ENCODE measurements at regions not wholly inside any gene's neighbourhood (a gene's known extent, or its start where the extent isn't known, plus 50 kb on each side); places are given as distances from the start of the nearest gene placed in this dataset.

DNA sequence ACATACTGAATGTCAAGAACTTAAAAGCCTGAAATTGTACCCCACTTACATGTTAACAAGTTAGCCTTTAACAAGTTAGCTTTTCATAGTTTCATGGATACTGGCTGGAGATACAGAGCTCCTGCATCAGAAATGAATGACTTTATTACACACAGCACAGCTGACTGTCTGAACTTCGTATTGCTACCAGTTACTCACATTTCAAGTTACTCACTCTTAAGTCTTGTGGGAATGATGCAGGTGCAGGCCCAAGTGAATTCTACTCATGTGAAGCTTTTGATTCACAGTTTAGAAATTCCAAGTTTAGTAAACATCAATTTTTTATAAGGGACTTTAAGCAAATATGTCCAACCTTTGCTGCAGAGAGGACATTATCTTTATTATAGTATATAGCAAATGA is 762.2 kb upstream of the PRR20A start:
- TF ChIP-seq EZH2phosphoT487 (IDR thresholded peaks at IDR 0.05; ENCODE audit: borderline replicate concordance, low read length) (no peak), CTCF (IDR thresholded peaks at IDR 0.05; ENCODE audit: low read depth, low read length, poor library complexity, severe bottlenecking) (no peak)
- Histone ChIP-seq H4K20me1 (ENCODE audit: control insufficient read depth, insufficient read depth, low read depth, low read length) (no peaks in the 10 kb centered on the region), H3K9me3 (ENCODE audit: control insufficient read depth, insufficient read depth, low read length) (peaks cover 8% of the 10 kb centered on the region), H3F3A (ENCODE audit: control insufficient read depth, insufficient read depth) (no peaks in the 10 kb centered on the region), H3K9me2 (replicated peaks; ENCODE audit: control insufficient read depth, low read length) (no peaks in the 10 kb centered on the region), H3K27me3 (ENCODE audit: control insufficient read depth, low read length) (no peaks in the 10 kb centered on the region), H3K4me2 (ENCODE audit: low read length) (no peak overlapping the region), H3K27ac (ENCODE audit: low read depth, low read length) (no peak overlapping the region), H3K36me3 (ENCODE audit: control insufficient read depth, low read length) (no peaks in the 10 kb centered on the region), H3K4me3 (ENCODE audit: low read length) (no peak overlapping the region), H3K79me2 (ENCODE audit: control insufficient read depth, low read length) (no peaks in the 10 kb centered on the region), H3K4me1 (ENCODE audit: control insufficient read depth, low read length) (no peaks in the 10 kb centered on the region)

GRCh38 chr13:56393549-56393948 is 747.2 kb upstream of the PRR20A start:
- no peak for TF ChIP-seq EZH2phosphoT487 (IDR thresholded peaks at IDR 0.05; ENCODE audit: borderline replicate concordance, low read length)
- TF ChIP-seq CTCF (IDR thresholded peaks at IDR 0.05; ENCODE audit: low read depth, low read length, poor library complexity, severe bottlenecking) = no peak
- no peaks in the 10 kb centered on the region for H3K4me1 ChIP-seq (ENCODE audit: control insufficient read depth, low read length)
- H3K9me2 ChIP-seq (replicated peaks; ENCODE audit: control insufficient read depth, low read length) = no peaks in the 10 kb centered on the region
- no peaks in the 10 kb centered on the region for H3K27me3 ChIP-seq (ENCODE audit: control insufficient read depth, low read length)
- H3K4me3 ChIP-seq (ENCODE audit: low read length) = no peak overlapping the region
- no peaks in the 10 kb centered on the region for H4K20me1 ChIP-seq (ENCODE audit: control insufficient read depth, insufficient read depth, low read depth, low read length)
- H3K79me2 ChIP-seq (ENCODE audit: control insufficient read depth, low read length) = no peaks in the 10 kb centered on the region
- H3K9me3 ChIP-seq (ENCODE audit: control insufficient read depth, insufficient read depth, low read length) = no peaks in the 10 kb centered on the region
- H3K36me3 ChIP-seq (ENCODE audit: control insufficient read depth, low read length) = no peaks in the 10 kb centered on the region
- no peaks in the 10 kb centered on the region for H3F3A ChIP-seq (ENCODE audit: control insufficient read depth, insufficient read depth)
- no peak overlapping the region for H3K4me2 ChIP-seq (ENCODE audit: low read length)
- H3K27ac ChIP-seq (ENCODE audit: low read depth, low read length) = no peak overlapping the region

GRCh38 chr13:56396318-56396717 is 744.4 kb upstream of the PRR20A start:
- Histone ChIP-seq H3K4me1 (ENCODE audit: control insufficient read depth, low read length) (no peaks in the 10 kb centered on the region), H3K36me3 (ENCODE audit: control insufficient read depth, low read length) (no peaks in the 10 kb centered on the region)

More at GRCh38 chr13:56396318-56396717, 744.4 kb upstream of the PRR20A start:
- Histone ChIP-seq H3K27ac (ENCODE audit: low read depth, low read length) (no peak overlapping the region), H4K20me1 (ENCODE audit: control insufficient read depth, insufficient read depth, low read depth, low read length) (no peaks in the 10 kb centered on the region), H3K9me3 (ENCODE audit: control insufficient read depth, insufficient read depth, low read length) (no peaks in the 10 kb centered on the region; the same call in 1 of the 2 replicates), H3K4me2 (ENCODE audit: low read length) (no peak overlapping the region), H3F3A (ENCODE audit: control insufficient read depth, insufficient read depth) (no peaks in the 10 kb centered on the region), H3K79me2 (ENCODE audit: control insufficient read depth, low read length) (no peaks in the 10 kb centered on the region), H3K27me3 (ENCODE audit: control insufficient read depth, low read length) (no peaks in the 10 kb centered on the region), H3K4me3 (ENCODE audit: low read length) (no peak overlapping the region), H3K9me2 (replicated peaks; ENCODE audit: control insufficient read depth, low read length) (no peaks in the 10 kb centered on the region)
- TF ChIP-seq CTCF (IDR thresholded peaks at IDR 0.05; ENCODE audit: low read depth, low read length, poor library complexity, severe bottlenecking) (no peak), EZH2phosphoT487 (IDR thresholded peaks at IDR 0.05; ENCODE audit: borderline replicate concordance, low read length) (no peak)
